GM20431 (cell line): ENCODE measurements at regions not wholly inside any gene's neighbourhood (a gene's known extent, or its start where the extent isn't known, plus 50 kb on each side); places are given as distances from the start of the nearest gene placed in this dataset.

Experiments used
- in situ Hi-C: fragments of 300-500 bp; cut with MseI, MboI; formaldehyde crosslinking; loops from one replicate; pipeline ENCODE4 v1.15.0; 2020; ENCODE audit warnings: low sequenced_read_pairs; ENCODE audit not compliant: unreplicated experiment

DNA sequence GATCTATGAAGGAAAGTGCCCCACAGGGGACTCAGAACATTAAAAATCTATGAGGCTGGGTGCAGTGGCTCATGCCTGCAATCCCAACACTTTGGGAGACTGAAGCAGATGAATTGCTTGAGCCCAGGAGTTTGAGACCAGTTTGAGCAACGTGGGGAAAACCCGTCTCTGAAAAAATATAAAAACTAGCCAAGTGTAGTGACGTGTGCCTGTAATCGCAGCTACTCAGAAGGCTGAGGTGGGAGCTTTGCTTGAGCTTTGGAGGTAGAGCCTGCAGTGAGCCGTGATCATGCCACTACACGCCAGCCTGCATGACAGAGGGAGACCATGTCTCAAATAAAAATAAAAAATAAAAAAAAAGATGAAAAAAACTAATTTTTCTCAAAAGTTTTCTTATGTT, 1070.6 kb downstream of the PCDH9 start:
- in situ Hi-C loops, result no loop called here

DNA sequence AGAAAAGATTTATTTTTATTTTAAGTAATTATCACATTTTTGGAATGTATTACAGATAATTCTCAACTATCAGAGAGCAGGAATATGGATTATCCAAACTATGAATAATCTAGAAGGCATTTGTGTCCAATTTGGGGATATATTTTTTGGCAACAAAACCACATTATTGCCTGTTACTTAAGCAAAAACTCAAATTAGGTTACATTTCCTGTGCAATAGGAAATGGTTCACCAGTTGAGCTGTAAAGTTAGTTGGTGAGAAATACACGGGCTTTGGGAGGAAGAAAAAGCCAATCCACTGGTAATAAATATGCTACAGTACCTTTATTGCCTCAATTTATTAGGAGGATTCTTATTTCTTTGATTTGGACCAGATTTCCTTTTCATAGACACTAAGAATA, 1075.2 kb downstream of the PCDH9 start:
- in situ Hi-C loops, result no loop called here

DNA sequence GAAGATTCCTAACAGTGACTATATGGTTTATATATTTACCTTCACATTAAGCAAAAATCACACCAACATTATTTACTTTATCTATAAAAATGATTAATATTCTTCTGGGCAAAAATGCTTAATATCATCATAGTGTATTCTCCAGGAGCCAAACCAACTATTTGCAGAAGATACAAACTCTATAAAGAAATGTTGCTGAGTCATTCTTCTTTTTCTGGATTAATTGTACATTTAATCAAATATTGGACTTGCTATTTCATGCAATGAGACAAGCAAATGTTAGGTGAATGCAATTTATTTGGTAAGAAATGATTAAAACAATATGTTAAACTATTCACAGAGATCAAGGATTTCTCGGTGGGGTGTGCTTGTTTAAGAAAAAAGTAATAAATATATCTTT, 1075.8 kb downstream of the PCDH9 start:
- in situ Hi-C loops, result no loop called here

DNA sequence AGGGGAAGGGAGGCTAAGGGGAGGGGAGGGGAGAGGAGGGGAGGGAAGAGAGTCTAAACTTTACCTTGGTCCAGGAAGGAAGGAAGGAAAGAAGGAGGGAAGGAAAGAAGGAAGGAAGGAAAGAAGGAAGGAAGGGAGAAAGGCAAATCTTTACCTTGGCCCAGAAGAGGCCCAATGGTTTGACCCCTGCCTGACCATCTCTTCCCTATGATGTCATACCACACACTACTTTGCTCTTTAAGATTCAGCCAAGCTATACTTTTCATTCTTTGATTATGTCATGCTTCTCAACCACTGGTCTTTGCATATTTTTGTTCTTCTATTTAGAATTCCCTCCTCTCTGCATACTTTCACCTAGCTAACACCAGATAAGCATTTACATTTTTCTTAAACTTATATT, 1077.5 kb downstream of the PCDH9 start:
- in situ Hi-C loops, result no loop called here

DNA sequence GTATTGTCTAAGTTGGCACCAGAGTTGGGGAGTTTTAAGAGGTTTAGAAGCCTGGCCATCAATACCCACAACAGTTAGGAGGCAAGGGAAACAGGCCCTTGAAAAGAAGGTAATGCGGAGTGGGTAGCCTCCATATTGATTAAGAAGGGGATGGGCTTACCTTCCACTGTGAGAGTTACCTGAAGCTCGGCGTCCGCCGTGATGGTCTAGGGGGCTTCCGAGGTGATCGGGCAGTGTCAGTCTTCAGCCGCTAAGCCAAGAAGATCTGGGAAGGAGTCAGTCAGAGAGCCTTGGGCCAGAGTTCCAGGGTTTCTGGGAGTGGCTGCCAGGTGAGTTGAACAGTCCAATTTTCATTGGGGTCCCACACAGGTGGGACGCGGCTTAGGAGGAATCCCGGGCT, 1085.8 kb downstream of the PCDH9 start:
- in situ Hi-C loops, result loop anchor here (10.0 kb wide), 1 partner anchor 60 kb away; no protein-coding TSS in a partner anchor

DNA sequence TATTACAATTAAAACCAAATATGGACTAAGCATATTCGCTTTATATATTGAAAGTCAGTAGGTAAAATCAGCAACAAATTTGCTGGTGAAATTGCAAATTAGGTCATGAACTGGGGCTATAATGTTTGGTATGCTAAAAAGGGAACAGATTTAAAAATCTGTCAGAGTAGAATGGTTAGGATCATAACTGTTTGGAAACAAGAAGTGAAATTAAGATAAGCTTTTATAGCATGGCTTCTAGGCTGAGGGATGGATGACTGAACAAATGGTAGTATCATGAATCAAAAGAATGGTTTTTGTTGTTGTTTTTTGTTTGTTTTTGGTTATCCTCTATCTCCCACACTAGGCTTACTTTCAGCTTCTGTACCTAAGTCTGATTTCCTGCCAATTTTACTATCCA, 1090.4 kb downstream of the PCDH9 start:
- in situ Hi-C loops, result loop anchor here (10.0 kb wide), 1 partner anchor 65 kb away; no protein-coding TSS in a partner anchor

DNA sequence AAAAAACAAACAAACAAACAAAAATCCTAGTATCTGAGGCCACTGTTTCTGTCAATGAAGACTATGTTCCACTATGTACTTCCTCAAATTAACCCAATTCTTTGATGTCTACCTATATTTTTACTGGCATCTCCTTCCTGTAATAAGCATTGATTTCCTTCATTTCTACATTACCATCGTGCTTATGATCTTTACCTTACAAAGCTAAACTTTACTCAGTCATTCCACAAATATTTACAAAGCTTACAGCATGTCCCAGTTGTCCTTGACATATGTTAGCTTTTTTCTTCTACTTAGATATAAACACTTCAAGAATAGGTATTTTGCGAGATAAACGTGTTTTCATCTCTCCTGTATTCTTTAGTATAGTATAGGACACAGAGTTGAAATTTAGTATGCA, 1090.9 kb downstream of the PCDH9 start:
- in situ Hi-C loops, result no loop called here

DNA sequence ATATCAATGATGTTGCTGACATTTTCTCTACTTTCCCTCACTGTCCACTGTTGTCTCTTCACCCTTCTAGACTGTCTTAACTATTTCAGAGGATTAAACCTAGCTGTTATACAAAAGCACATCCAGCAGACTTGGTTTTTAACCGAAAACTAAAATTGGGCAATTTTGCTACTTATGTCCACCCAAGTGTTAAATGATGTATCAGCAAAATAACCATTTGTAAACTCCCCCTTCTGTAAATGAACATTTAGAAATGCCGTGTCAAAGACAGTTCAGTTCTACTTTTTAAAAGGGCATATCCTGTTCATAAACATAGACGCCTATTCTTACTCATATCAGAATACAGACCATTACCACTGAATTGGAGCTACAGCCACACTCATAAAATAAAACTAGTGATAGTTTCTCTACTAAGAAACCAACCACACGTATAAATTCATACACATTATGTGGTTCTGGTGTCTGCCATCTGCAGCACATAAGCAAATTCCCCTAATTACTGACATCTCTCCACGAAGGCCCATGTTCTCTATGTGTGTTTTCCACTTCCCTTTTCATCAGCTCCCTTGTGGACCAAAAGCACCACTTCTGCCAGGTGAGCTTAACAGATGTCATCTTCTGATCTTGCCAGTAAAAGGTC, 1091.8 kb downstream of the PCDH9 start:
- in situ Hi-C loops, result no loop called here

DNA sequence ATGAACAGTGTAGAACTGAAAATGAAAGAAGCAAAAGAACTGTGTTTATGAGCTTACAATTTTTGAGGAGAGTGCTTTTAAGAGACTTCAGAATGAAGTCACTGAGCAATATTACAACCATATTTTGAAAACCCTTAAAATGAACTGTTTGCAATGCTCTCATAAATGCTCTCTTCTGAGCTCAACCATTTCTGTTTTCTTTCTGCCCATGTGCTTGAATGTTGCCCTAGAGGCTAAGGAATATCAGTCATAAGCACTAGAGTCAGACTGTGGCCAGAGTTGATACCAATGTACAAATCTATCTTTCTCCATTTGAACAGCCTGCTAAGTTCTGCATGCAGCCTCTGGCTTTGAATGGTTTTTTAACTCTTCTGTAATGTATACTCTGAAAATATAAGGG, 1092.8 kb downstream of the PCDH9 start:
- in situ Hi-C loops, result no loop called here

DNA sequence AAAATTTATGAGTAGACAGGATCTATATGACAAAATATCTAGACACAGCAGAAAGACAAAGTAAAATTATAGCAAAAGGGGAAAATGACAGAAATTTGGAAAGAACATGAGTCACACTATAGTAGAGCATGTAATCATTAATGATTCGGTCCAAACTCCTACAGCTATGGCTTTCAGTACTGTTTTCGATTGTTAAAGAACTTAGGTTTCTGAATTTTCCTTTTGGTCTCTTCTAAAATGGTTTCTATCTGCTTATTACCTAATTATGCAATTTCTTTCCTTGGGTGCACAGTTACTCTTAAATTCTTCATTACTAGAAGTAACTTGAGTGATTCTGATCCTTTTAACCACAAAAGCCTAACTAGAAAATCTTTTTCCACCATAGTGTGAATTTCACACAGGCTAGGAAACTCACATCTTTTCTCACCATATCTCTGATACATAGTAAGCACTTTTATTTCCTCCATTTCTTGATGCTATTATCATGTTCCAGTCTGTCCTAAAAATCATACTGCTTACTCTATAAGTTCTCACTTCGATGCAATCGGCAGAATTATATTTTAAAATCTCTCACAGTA, 1101.4 kb downstream of the PCDH9 start:
- in situ Hi-C loops, result no loop called here

DNA sequence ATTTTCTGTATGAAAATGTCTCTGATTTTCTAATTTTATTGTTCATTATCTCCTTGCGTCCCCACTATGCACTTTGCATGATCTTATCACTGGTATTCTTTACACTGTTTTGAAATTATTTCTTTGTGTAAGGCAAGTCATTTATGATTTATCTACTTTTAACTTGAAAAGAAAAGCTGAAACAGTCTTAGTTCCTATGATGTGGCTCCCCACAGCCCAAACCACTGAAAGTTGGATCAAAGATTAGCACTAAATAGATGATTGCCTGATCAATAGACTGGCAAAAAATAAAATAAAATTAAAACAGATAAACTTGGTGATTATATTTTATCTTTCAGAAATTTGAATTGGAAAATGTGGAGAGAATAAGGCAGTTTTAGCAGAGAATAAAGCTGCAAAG, 1101.9 kb downstream of the PCDH9 start:
- in situ Hi-C loops, result no loop called here

DNA sequence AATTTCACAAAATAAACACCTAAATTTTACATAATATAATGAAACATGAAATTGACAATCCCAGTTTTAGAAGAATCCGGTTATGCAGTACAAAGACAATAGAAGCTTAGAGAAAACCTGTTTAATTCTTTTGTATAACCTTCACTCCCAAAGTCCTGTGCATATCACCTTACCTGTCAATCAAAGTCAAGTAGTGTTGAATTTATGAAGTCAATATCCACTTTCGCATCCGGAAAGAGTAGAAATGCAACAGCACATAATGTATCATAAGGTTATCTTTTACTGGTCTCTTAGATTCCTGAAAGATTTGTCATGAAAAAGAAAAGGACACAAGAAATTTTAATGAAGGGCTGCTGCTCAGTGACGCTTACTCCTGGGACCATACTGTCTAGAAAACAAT, 1112.6 kb downstream of the PCDH9 start:
- in situ Hi-C loops, result no loop called here

DNA sequence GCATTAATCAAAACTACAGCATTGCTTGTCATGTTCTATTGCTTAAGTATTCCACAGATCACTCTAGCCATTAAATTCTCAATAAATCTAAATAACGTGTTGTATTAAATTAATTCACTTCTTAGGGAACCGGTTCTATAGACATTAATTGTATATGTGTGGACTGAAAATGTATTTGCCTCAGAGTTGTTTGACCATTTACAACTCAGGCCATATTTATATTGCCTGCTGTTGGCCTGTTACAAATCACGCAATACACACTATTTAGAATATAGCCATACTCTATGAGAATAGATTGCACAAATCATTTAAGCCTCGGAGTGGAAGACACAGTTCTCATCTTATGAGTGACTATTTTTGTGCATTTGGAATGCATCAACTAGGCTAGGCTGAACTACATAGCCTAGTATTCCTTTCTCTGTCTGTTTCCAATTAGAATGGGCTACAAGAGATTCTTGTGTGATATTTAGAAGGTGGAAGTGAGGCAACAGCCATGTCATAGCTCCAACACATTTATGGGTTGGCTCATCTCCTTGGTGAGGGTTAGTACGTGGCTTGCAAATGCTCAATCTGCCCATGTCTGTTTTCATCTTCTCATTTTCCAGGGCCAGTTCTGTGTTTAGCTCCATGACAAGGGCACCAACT, 1116.1 kb downstream of the PCDH9 start:
- in situ Hi-C loops, result no loop called here

DNA sequence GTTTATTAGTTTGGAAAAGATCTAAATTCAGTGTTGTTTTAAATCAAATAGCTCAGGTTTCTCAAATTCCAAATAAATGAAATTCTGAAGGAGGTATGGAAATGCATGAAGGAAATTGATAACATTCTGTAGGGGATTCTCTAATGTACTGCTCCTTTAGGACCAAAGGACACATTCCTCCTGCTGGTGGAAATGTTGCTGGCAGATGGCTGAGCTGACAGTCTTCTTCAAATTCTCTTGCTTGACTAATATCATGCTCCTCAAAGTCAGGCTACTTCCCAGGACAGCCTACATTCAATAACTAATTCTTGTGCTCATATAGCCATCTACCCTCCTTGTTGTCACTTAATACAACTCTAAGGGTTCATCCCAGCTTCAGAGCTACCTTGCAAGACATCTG, 1118.5 kb downstream of the PCDH9 start:
- in situ Hi-C loops, result no loop called here

DNA sequence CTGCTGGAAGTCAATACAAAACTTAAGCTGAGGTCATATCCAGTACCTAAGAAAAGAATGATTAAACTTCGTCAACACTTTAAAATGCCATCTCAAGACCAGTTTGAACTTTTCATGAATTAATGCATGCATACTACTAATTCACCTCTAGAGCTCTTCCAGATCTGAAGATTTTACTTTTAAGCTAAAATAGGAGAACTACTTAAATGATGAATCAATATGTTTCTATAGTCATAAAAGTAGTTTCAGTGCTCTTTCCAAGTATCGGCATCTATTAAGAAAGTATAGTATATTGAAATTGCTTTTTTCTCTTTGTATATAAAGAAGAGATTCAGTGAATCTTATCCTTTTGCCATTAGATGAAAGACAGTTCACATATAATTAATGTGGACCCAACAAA, 1123.9 kb downstream of the PCDH9 start:
- in situ Hi-C loops, result no loop called here

DNA sequence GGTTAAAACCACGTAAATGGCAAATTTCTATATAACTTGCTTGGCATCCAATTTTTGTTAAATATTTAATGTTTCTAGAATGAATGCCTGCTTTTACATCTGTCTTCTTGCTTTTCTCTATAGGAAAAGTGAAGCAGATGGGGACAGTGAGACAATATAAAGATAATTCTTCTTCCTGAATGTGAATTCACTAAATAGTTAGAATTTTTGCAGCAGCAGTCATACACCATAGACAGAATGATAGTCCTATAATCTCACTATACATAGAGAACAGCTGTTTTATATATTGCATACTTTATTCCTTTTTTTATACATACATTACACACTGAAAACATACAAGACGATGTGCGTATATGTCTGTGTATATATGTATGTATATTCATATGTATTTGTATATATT, 1127.3 kb downstream of the PCDH9 start:
- in situ Hi-C loops, result no loop called here

DNA sequence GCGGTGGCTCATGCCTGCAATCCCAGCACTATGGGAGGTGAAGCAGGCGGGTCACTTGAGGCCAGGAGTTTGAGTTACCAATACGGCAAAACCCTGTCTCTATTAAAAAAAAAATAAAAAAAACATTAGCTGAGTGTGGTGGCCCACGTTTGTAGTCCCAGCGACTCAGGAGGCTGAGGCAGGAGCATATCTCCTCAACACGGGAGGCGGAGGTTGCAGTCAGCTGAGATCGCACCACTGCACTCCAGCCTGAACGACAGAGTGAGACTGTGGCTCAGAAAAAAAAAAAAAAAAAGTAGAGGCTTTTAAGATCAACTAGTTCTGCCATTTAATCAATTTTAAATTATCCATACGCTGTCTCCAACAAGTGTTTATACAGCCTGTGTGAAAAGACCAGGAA, 1130.3 kb downstream of the PCDH9 start:
- in situ Hi-C loops, result no loop called here

DNA sequence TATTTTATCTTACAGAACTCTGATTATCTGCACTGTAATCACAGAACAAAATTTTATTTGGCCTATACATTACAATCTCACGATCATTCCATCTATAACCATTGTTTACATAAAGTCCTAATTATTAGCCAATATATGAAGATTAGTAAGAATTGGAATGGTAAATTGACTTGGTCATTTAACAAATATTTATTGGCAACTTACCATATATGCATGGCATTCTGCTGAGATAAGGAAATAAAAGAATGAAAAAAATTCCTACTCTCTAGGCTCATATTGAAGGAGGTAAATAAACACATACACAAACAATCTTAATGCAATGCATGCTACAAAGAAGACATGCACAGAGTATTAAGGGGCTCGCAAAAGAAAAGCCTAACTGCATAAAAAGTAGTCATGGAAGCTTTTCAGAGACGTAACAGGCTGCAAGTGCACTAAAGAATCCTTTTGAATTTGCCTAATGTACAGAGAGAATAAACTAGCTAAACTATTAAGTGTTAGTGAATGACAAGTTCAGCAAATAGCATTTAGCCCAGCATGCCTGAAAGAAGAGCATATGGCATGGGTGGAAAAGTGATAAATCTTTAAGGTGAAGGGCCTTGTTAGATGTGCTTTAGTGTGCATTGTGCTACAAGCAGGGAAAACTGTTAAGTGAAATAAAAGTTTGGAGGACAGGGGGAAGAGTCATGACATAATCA, 1131.1 kb downstream of the PCDH9 start:
- in situ Hi-C loops, result no loop called here

DNA sequence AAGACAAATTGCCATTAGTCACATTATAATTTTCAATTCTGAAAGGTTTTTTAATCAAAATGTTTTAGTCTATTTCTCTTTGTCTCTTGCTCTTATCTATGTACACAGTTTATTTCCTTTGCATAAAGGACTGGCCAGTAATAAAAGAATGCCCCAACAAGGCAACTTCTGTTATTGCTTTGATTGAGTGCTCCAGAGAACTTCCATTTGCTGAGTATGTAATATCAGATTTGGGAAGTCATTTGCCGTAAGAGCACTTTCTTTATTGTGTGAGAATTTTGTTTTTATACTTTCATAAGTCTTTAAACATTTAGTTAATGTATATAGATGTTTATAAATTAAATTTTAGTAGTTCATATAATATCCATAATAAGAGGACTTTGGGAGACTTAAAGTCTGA, 1140.4 kb downstream of the PCDH9 start:
- in situ Hi-C loops, result no loop called here

DNA sequence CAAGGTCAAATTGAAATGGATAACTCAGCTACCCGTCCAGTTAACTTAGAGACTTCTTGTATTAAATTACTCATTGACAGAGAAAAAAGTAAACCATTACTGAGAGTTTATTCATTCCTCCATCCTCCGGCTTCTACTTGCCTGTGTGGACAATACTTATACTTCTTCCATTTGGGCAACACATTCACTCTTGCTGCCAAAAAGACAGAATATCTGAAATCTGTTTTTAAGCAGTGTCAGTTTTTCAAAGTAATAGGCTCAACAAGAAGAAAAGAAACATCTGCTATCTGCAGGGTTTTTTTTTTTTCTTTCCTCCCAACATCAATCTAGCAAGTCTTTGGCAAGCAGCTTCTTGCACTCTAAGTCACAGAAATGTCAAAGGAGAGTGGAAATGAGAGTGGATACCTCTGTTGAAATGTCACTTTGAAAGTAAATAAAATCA, 1142.8 kb downstream of the PCDH9 start:
- in situ Hi-C loops, result no loop called here

DNA sequence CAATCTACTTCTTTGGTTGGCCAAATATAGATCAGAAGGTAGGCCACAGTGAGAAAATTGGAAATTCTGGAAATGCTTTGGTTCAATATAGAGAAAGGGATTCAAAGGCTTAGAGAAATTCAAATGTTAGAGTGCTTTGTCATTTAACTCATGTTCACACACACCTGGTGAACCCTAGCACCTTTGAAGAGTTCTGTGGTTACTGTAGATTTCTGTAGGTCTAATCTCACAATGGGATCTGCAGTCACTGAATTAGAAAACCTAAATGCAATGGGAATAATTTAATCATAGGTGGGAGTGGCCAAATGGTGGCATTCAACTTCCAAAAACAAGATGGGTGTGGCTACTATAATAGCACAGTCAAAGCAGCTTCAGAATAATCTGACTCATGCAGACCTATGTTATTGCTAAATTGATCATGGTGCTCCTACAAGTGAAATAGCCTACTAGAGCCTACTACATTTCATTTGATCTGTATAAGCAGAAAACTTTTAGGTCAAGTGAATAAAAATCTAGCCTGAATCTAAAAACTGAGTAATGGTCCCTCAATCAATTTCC, 1152.9 kb downstream of the PCDH9 start:
- in situ Hi-C loops, result no loop called here
